Skin epidermis (tissue), 12 donors: ENCODE measurements at regions not wholly inside any gene's neighbourhood (a gene's known extent, or its start where the extent isn't known, plus 50 kb on each side); places are given as distances from the start of the nearest gene placed in this dataset.

ENCODE experiments used
- H3K27ac ChIP-seq, 21 experiments: fragments of 200-600 bp; sonication (generic) in 11 of 21; one replicate each; pipeline ENCODE4 v1.5.0; 2020; ENCODE audit warnings: mild to moderate bottlenecking in 3 of 21, inconsistent platforms in 2 of 21, moderate library complexity in 2 of 21
- H3K4me3 ChIP-seq, 7 experiments: fragments of 200-600 bp; sonication (generic) in 2 of 7; one replicate each; pipeline ENCODE4 v1.5.0; 2020; ENCODE audit warnings: inconsistent platforms in 2 of 7, mild to moderate bottlenecking in 2 of 7, moderate library complexity in 1 of 7

DNA sequence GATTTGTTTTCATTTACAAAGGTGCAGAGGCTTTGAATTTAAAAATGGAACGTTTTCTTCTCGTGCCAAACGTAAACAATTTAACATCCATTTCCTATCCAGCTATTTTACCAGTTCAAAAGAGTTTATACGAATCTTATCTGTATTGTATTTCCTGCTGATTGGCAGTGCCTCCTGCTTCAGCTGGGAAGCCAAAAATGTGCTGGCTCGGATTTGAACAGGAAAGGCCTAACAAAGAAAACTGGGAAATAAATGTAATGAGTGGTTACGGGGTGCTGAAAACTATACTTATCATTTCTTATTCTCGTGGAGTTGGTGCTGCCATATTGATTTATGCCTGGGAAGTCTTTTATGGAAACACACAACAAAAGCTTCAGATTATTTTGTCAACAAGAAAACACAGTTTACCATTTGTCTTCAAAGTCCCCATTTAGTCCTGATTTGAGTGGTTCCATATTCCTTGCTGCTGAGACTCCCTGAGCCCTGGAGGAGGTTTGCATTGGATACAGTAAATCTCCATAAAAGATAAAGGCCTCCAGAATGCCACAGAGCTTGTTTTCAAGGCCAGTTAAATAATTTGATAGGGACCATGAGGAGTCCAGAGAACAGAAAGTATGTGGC lies 507.4 kb downstream of the RASEF start:
- H3K27ac ChIP-seq, result no peak overlapping the region
- no peak overlapping the region for H3K4me3 ChIP-seq

DNA sequence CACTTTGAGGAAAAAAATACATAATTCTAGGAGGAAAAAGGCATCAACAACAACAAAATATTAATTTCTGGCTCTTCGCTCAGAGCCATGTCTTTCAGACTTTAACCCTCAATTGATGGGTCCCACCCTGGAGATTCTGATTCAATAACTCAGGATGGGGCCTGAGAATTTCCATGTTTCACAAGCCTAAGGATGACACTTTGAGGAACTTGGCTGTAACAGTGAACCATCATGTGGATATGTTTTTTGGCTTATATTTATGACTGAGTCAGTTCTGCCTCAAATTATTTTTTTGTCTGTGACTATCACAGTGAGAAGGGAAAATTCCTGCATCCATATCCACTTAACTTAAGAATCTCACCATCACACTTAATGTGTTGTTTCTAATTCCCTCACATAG lies 504.6 kb downstream of the RASEF start:
- no peak overlapping the region for H3K27ac ChIP-seq

DNA sequence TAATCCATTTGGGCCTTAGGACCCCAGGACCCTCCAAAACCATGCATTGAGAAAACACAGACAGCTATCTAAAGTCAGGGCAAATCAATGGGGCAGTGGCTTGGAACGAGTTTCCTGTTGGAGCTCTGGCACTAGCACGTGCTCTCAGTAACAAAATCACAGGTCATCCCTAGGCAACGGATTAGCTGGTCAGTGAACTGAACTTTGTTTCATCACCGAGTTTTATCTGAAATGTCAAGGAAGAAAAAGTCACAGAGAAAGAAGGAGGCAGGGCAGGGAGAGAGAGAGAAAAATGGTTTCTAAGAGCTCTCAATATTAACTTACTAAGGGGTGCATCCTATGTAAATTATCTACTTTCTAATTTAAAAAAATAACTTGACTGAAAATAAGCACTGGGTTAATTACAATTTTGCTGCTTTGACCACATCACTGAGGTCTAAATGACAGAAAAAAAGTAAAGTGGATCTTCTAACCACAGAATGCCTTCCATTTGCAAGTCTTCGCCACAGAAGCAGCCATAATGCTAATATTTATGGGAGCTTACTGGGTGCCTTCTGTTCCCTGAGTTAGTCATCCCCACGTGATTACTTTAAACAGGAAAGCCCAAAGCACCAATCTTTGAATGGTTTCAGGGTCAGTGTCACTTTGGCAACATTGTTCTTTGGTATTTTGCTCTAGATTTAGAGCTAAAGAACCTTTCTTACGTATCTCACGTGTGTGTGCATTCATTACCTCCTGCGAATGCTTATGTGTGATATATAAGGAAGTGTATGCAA lies 503.9 kb downstream of the RASEF start:
- Histone ChIP-seq H3K4me3 (no peak overlapping the region), H3K27ac (peak overlapping the region in 1 of 21 experiments; percentile 26)

More for the DNA sequence above, 504.6 kb downstream of the RASEF start:
- H3K4me3 ChIP-seq, result no peak overlapping the region

DNA sequence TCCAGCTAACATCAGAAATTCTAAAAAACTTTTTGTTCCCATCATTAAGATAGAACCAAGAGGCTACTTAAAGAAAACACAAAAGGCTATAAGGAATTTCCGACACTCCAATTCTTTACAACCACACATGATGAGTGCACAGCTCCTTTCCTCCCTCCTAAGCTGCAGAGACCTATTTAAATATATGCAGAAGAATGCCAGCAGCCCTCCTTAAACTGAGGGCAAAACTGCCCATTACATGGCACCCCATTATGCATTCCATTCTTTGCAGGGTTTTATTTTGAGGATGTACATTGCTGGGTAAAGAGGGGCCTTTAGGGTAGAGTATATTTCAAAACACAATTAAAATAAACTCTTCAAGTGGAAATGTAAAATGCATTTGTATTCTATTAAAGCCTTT lies 502.9 kb downstream of the RASEF start:
- Histone ChIP-seq H3K27ac (no peak overlapping the region), H3K4me3 (no peak overlapping the region)

DNA sequence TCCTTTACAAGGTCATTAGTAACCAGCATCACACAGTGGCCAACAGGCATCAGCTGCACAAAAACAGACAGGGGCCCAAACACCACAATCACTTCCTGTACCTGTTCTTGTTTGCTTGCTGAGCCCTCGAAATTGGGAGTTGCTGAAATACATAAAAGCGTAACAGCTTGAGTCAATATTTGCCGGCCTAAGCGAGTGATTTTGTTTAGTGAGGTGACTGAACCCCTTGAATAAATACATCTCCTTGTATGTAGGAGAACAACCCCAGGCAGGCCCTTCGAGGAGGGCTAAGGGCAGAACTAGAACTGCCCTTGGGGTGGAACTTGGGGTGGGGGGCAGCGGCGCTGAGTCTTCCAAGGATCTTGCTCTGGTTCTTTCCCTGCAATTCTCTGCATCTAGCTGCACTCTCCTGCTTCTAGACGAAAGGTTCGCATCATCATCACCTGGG lies 502.5 kb downstream of the RASEF start:
- Histone ChIP-seq H3K27ac (no peak overlapping the region), H3K4me3 (no peak overlapping the region)

DNA sequence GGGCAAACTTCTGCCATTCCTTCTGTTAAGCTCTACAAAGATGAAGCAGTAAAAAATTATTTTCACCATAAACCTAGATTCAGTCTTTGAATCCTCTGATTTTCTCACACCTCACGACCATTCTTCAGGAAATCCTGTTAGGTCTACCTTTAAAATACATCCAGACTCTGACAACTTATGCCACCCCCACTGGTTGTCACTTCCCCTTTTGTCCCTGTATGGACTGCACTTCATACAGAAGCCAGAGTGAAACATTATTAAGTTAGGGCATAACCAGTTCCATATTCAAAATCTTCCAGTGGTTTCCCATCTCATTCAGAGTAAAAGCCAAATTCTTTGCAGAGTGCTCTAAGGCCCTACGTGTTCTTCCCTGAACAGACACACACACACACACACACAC lies 499.8 kb downstream of the RASEF start:
- H3K4me3 ChIP-seq, result no peak overlapping the region
- H3K27ac ChIP-seq, result no peak overlapping the region

DNA sequence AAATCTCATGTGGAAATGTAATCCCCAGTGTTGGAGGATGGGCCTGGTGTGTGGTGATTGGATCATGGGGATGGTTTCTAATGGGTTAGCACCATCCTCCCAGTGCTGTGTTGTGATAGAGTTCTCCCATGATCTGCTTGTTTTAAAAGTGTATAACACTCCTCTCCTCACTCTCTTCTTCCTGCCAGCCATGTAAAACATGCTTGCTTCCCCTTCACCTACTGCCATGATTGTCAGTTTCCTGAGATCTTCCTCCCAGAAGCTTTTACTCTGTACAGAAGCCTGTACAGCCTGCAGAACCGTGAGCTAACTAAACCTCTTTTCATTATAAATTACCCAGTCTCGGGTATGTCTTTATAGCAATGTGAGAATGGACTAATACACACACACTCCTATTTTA lies 499.1 kb downstream of the RASEF start:
- H3K27ac ChIP-seq, result no peak overlapping the region

DNA sequence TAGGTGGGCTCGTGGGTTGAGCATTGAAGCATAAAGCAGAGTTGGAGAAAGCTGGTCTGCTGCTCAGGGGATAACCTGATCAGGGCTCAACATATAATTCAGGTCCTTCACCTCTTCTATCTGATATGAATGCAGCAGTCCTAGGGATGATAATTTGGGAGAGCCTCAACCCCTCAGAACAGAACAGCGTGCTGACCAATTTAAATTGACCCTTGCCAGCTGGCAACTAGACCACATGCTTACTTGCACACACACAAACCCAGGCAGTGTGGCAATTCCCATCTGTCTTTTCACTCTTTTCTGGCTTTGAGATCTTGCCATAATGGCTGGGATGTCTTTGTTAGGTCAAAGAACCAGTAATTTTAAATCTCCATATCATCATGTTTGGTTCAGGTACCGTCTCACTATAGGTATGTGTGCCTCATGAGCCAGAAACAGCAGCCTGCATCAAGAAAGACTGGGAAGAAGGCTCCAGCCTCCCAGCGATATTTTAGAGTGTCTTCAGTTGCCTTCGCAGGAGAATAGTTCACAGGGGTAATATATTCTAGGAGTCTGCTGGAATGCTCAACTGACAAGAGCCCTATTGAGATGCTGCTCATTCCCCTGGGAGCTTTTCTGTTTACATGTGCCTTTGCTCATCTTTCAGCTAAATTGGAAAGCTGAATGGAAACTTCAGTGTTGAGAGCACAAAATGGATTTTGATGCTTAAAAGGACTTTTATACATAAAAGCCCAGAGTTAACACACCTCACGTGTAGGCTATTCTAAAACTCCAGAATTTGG lies 497.6 kb downstream of the RASEF start:
- H3K27ac ChIP-seq, result no peak overlapping the region
- H3K4me3 ChIP-seq, result no peak overlapping the region

More for the DNA sequence above, 499.1 kb downstream of the RASEF start:
- no peak overlapping the region for H3K4me3 ChIP-seq

DNA sequence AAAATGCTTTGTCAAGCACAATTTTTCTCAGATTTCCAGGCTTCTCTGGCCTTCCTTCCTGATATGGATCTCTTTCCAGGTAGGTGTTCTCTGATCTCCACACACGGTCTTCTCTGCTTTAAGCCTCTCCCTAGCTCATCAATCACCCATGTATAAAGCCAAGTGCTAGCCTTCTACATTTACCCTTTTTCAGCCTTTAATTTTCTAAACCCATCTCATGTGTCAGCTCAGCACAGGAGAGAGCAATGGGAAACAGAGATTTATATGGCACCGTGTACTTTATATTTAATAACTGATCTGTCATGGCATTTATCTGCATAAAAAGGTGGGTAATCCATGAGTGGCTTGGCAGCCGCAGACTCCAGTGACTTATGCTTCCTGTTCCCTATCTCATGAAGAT lies 495.0 kb downstream of the RASEF start:
- Histone ChIP-seq H3K4me3 (no peak overlapping the region), H3K27ac (no peak overlapping the region)

DNA sequence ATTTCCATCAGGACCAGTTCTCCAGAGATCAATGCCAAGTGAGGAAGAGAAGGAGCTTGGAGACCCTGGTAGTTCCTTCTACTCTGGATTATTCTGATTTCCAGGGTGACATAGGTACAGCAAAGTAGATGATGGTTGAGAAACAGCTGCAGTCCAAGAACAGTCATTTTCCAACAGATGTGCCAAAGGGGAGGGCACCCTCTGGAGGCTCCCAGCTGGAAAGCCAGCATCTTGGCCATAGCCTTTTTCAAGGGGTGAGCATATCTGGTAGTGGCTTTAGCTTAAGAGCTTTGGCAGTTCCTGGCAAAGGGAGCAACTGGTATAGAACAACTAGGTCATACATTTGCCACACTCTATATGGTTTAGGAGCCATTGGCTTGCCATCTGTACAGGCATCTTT lies 492.7 kb downstream of the RASEF start:
- H3K4me3 ChIP-seq, result no peak overlapping the region
- H3K27ac ChIP-seq, result no peak overlapping the region

DNA sequence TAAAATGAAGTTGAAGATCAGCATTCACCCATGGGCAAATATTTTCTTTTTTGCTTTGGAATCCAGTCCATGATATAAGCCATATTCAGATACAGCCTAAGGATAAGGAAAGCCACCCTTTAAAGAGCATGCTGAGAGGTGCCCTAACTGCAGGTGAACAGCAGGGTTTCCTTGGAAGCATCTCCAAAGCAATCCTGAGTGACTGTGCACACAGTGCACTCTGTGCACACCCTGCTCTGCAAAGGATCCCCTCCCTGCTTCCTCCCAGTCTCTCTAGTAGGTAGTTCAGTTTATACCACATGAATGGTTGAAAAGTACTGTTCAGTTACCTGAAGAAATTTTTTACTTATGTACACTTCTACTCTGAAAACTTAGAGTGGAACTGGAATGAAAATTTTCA lies 491.4 kb downstream of the RASEF start:
- no peak overlapping the region for H3K27ac ChIP-seq
- no peak overlapping the region for H3K4me3 ChIP-seq

DNA sequence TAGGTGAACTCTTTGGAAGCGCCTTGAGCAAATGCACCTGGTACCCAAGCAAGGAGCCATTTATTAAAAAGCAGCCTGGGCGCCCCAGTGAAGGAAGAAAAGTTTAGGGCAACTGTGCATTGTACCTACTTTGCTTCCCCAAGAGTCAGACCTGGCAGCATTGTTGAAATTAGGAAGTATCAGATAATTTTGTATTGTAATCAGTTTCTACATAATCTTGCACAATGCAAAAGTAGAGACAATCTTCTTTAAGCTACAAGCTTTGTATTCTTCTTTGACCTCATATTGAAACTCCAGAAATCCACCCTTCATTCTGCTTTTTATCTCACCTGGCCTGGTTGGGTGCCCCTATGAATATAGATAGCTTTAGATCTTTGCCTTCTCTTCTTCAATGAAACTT lies 490.8 kb downstream of the RASEF start:
- H3K4me3 ChIP-seq, result no peak overlapping the region
- no peak overlapping the region for H3K27ac ChIP-seq

DNA sequence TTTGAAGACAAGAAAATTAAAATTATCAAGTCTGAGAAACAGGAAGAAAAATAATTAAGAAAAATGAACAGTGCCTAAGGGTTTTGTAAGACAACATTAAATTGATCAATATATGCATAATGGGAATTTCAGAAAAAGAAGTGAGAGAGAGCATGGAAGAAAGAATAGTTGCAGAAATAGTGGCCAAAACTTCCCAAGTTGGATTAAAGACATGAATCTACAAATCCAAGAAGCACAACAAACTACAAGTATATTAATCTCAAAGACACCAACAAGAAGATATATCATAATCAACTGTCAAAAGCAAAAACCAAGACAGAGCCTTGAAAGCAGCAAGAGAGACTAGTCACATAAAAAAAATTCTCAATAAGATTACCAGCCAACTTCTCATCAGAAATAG lies 488.0 kb downstream of the RASEF start:
- H3K27ac ChIP-seq, result no peak overlapping the region
- no peak overlapping the region for H3K4me3 ChIP-seq

DNA sequence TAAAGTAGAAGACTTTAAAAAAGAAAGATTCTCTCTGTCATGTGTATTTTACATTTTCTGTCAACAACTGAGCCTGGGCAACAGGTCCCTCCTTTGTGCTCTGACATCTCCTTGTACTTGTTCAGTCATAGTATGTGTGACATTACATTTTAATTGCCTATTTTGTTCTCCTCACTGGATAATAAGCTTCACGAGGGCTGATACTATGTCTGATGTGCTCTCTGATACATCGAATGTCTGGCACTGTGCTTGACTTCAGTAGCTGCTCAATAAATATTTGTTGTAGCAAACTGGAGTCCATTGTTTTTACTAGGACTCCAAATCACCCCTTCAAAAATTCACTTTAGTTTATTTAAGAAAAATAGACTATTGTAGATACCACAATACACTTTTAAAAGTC lies 482.0 kb downstream of the RASEF start:
- no peak overlapping the region for H3K27ac ChIP-seq
- no peak overlapping the region for H3K4me3 ChIP-seq

DNA sequence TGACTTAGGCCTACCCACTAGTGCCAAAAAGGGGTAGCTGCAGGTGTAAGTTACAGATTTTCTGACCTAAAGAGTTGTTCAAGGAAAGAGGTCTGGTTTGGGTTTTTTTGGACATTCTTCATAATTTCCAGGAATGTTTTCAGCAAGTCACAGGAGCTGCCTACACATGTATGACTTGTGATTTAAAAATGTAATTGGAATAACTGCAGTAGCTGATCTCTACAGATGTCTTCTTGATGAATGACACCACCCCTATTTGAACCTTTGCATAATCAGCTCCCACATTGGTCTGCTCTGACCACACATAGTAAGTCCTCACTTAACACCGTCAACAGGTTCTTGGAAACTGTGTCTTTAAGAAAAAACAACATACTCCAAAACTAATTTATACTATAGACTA lies 481.4 kb downstream of the RASEF start:
- H3K27ac ChIP-seq, result no peak overlapping the region
- H3K4me3 ChIP-seq, result no peak overlapping the region

DNA sequence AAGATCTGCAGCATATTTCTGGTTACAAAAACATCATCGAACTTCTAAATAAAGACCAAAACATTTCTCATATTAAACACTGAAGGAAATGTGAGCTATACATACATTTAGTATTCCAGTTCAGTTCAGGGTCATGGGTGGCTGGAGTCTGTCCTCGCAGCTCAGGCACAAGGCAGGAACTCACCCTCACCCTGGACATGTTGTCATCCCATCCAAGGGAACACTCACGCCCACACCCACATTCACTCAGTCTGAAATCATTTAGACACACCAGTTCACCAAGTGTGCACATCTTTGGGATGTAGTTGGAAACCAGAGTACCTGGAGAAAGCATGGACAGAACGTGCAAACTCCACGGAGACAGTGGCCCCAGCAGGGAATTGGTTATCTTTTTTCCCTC lies 481.0 kb downstream of the RASEF start:
- Histone ChIP-seq H3K27ac (no peak overlapping the region), H3K4me3 (no peak overlapping the region)

DNA sequence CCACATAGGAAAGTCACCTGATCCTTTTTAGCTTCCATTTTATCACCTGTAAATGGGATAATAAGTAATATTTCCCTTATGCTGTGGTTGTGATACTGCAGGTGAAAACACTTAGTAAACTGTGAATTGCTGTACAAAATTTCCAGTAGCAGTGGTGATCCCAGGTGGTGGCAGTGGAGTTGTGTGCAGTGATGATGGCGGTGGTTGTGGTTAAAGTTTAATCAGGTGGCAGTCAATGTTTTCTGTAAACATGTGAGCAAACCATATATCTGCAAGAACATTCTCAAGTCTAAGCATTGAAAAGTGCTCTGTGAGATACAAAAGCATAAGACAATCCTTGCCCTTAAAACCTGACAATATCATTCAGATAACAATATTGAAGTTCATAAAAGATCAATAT lies 480.2 kb downstream of the RASEF start:
- H3K4me3 ChIP-seq, result no peak overlapping the region
- H3K27ac ChIP-seq, result no peak overlapping the region

DNA sequence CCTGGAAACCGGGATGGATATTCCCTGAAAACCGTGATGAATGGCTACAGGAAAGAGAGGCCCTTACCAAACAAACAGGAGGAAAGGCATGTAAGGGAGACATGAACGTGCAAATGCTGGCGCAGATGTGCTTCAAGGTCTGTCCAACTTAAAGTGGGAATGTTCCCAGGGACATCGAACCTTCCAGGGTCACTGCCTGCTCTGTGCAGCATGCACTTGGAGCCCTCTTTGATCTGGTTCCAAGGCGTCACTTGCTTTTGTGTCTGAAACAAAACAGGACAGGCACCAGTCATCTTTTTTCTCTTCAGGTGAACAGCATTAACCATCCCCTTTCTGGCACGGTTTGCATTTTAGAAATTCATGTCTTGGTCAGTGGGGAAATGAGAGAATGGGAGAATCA lies 479.4 kb downstream of the RASEF start:
- Histone ChIP-seq H3K4me3 (no peak overlapping the region), H3K27ac (no peak overlapping the region)

DNA sequence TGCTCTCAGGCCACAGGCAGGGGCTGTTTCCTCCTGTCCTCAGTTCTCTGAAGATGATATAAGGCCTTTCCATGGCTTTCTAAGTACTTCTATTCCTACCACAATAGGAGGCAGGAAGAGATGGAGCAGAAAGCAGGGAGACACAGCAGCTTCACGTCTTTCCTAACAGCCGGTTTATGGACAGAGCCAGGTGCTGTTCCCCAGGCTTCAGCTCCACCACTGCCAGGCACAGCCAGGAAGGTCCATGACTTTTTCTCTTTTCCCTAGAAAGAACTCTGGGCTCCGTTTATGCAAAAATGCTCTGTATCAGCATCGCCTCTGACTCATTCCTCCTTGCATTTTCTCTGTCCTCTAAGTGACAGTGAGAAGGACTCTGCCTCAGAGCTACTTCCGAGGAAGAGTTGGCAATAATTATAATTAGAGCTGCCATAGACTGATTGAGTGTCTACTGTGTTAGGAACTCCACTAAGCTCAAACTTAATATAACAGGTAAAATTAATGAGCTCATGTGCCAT lies 478.5 kb downstream of the RASEF start:
- no peak overlapping the region for H3K27ac ChIP-seq
- H3K4me3 ChIP-seq, result no peak overlapping the region

DNA sequence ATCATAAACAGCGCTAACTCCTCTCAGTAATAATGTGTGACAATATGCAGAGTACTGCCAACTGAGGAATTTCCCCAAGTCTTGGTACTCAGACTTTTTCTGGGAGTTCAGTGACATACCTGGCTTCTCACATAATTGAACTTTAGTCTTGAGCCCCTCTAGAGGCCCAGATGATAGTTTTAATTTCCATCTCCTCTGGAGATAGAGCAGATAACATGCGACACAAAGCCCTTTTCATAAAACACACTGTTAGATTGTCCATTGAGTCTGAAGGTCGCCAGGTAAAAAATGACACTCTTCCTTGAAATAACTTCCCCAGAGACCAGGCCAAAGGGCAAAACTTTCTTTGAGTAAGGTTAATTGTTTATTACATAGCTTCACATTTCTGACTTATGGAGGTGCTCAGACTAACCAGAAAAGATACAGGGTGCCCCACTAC lies 476.0 kb downstream of the RASEF start:
- no peak overlapping the region for H3K27ac ChIP-seq

More for the DNA sequence above, 476.0 kb downstream of the RASEF start:
- no peak overlapping the region for H3K4me3 ChIP-seq
